Lung (tissue), 11 donors: ENCODE measurements at regions not wholly inside any gene's neighbourhood (a gene's known extent, or its start where the extent isn't known, plus 50 kb on each side); places are given as distances from the start of the nearest gene placed in this dataset.
"Not testable (repeated sequence)": the region's sequence is repeated elsewhere in the genome, so short reads cannot be mapped to it uniquely, and the experiment has no call there.

Experiments used
- ATAC-seq: fragments of 200-7000 bp; cut with Tn5 transposase; one replicate; pipeline ENCODE4 v1.9.1; 2020; ENCODE audit warnings: moderate number of reproducible peaks; ENCODE audit not compliant: insufficient read depth, low FRiP score
- DNase-seq, 3 donors: peaks; one replicate each; pipeline ENCODE4 v3.0.0-alpha.2; 2013 to 2017
- H3K27ac ChIP-seq, 2 donors: one replicate each; pipeline ENCODE4 v1.5.1; 2013; ENCODE audit warnings: mild to moderate bottlenecking in 2 of 2, moderate library complexity in 2 of 2, control low read depth in 1 of 2, inconsistent platforms in 1 of 2, low read depth in 1 of 2, low read length in 1 of 2
- H3K27me3 ChIP-seq, 3 donors: one replicate each; pipeline ENCODE4 v1.5.1; 2013; ENCODE audit warnings: low read length in 2 of 3; ENCODE audit not compliant: control insufficient read depth in 3 of 3, insufficient read depth in 3 of 3
- H3K36me3 ChIP-seq, 4 donors: one replicate each; pipeline ENCODE4 v1.5.1; 2013; ENCODE audit warnings: low read length in 4 of 4, mild to moderate bottlenecking in 1 of 4, moderate library complexity in 1 of 4; ENCODE audit not compliant: control insufficient read depth in 4 of 4, insufficient read depth in 4 of 4
- H3K4me1 ChIP-seq, 5 donors: one replicate each; pipeline ENCODE4 v1.5.1; 2013; ENCODE audit warnings: low read length in 5 of 5, mild to moderate bottlenecking in 2 of 5, moderate library complexity in 1 of 5; ENCODE audit not compliant: control insufficient read depth in 5 of 5, insufficient read depth in 5 of 5
- H3K4me3 ChIP-seq: one replicate; pipeline ENCODE4 v1.5.1; 2013; ENCODE audit warnings: mild to moderate bottlenecking, control low read depth, moderate library complexity
- H3K9ac ChIP-seq, 2 donors: one replicate each; pipeline ENCODE4 v1.5.1; 2013; ENCODE audit warnings: low read length in 2 of 2, control low read depth in 1 of 2; ENCODE audit not compliant: insufficient read depth in 1 of 2
- H3K9me3 ChIP-seq, 4 donors: one replicate each; pipeline ENCODE4 v1.5.1; 2013; ENCODE audit warnings: low read length in 3 of 4, mild to moderate bottlenecking in 1 of 4, moderate library complexity in 1 of 4; ENCODE audit not compliant: control insufficient read depth in 4 of 4, insufficient read depth in 3 of 4
- whole genome bisulfite sequencing, 2 donors: extraction: QIAGEN DNeasy Blood & Tissue Kit; methylation state at CpG; one replicate each; pipeline ENCODE4 v1.1.7; 2013; 5-methylcytosine and 5-hydroxymethylcytosine counted together
- TF ChIP-seq, protein P1 (sequence below): IDR thresholded peaks from 2 replicates; pipeline ENCODE4 v1.5.1; 2012; ENCODE audit warnings: mild to moderate bottlenecking; ENCODE audit errors: control extremely low read depth, extremely low read depth
- donor health status: control.
- donor health status: control.
- donor health status: Bipolar disorder and iron deficiency.
- donor health status: healthy.
- donor health status: DM: yes; HTN: yes; CAD: no.

GRCh38 chr15:81779181-81779580, 266.6 kb downstream of the MEX3B start:
- H3K4me1 ChIP-seq: no peaks in the 10 kb centered on the region
- no peak for ATAC-seq
- TF ChIP-seq, protein P1, sequence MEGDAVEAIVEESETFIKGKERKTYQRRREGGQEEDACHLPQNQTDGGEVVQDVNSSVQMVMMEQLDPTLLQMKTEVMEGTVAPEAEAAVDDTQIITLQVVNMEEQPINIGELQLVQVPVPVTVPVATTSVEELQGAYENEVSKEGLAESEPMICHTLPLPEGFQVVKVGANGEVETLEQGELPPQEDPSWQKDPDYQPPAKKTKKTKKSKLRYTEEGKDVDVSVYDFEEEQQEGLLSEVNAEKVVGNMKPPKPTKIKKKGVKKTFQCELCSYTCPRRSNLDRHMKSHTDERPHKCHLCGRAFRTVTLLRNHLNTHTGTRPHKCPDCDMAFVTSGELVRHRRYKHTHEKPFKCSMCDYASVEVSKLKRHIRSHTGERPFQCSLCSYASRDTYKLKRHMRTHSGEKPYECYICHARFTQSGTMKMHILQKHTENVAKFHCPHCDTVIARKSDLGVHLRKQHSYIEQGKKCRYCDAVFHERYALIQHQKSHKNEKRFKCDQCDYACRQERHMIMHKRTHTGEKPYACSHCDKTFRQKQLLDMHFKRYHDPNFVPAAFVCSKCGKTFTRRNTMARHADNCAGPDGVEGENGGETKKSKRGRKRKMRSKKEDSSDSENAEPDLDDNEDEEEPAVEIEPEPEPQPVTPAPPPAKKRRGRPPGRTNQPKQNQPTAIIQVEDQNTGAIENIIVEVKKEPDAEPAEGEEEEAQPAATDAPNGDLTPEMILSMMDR: no peak
- DNase-seq: no peak
- peaks cover 0 to 4% (median 0%) of the 10 kb centered on the region in 4 donors for H3K9me3 ChIP-seq
- no peak overlapping the region for H3K9ac ChIP-seq
- no peaks in the 10 kb centered on the region for H3K27me3 ChIP-seq
- 90 to 92% methylated on average over 2 of the region's 2 CpGs for WGBS, 2 donors
- no peaks in the 10 kb centered on the region for H3K36me3 ChIP-seq
- no peak overlapping the region for H3K27ac ChIP-seq
- H3K4me3 ChIP-seq: no peak overlapping the region

GRCh38 chr15:81777546-81777945, 268.3 kb downstream of the MEX3B start:
- H3K9me3 ChIP-seq: peaks cover 0 to 4% (median 0%) of the 10 kb centered on the region in 4 donors
- ATAC-seq (no peak), DNase-seq (no peak)
- no peaks in the 10 kb centered on the region for H3K36me3 ChIP-seq
- H3K27ac ChIP-seq: no peak overlapping the region
- 58 to 74% methylated on average over 1 of the region's 1 CpG for WGBS, 2 donors
- no peak overlapping the region for H3K9ac ChIP-seq
- no peaks in the 10 kb centered on the region for H3K4me1 ChIP-seq
- TF ChIP-seq, protein P1: no peak
- H3K27me3 ChIP-seq: no peaks in the 10 kb centered on the region
- no peak overlapping the region for H3K4me3 ChIP-seq

DNA sequence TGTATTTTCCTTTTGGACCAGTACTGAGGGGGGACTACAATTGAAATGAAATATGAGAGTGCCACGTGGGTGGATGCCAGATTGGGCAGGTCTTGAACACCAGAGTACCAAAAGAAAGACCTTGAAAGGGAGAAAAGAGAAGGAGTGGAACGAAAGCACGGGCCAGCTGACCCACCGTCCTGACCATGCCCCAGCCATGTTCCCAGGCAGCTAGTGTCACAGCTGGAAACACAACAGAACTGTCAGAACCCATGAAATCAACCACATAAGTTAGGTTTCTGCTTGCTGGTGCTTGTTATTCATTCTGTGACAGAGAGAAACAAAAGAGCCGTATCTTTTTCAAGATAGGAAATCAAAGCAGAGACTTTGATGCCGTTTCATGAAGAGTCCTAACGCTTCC, 268.8 kb downstream of the MEX3B start:
- H3K27ac ChIP-seq: no peak overlapping the region
- no peak overlapping the region for H3K4me3 ChIP-seq
- DNase-seq (no peak), ATAC-seq (no peak)
- H3K4me1 ChIP-seq: no peaks in the 10 kb centered on the region
- H3K9me3 ChIP-seq: peaks cover 0 to 4% (median 0%) of the 10 kb centered on the region in 4 donors
- TF ChIP-seq, protein P1: no peak
- H3K36me3 ChIP-seq: no peaks in the 10 kb centered on the region
- WGBS, 2 donors: 80 to 88% methylated on average over 7 of the region's 7 CpGs
- H3K27me3 ChIP-seq: no peaks in the 10 kb centered on the region
- no peak overlapping the region for H3K9ac ChIP-seq

- not testable (repeated sequence) for H3K27ac ChIP-seq, H3K4me1 ChIP-seq, H3K9ac ChIP-seq, ATAC-seq, H3K36me3 ChIP-seq, H3K27me3 ChIP-seq, H3K9me3 ChIP-seq, DNase-seq, H3K4me3 ChIP-seq
- 90 to 96% methylated on average over 4 of the region's 4 CpGs for WGBS, 2 donors
Observed at GRCh38 chr15:81775779-81776178, 270.0 kb downstream of the MEX3B start.
